Ishikawa (cell line): ENCODE measurements at regions not wholly inside any gene's neighbourhood (a gene's known extent, or its start where the extent isn't known, plus 50 kb on each side); places are given as distances from the start of the nearest gene placed in this dataset.

Source experiments
- CEBPB ChIP-seq: IDR thresholded peaks from 2 replicates; pipeline ENCODE4 v1.6.1; 2012
- CREB1 ChIP-seq: IDR thresholded peaks from 2 replicates; pipeline ENCODE4 v1.6.1; 2012; ENCODE audit warnings: low read depth
- EGR1 ChIP-seq: IDR thresholded peaks from 2 replicates; pipeline ENCODE4 v1.6.1; 2012
- EP300 ChIP-seq: IDR thresholded peaks from 2 replicates; pipeline ENCODE4 v1.6.1; 2012; ENCODE audit warnings: borderline replicate concordance
- FOXM1 ChIP-seq: IDR thresholded peaks from 2 replicates; pipeline ENCODE4 v1.6.1; 2012; ENCODE audit warnings: low read depth, borderline replicate concordance
- NFIC ChIP-seq: IDR thresholded peaks from 2 replicates; pipeline ENCODE4 v1.6.1; 2012
- RAD21 ChIP-seq: IDR thresholded peaks from 2 replicates; pipeline ENCODE4 v1.6.1; 2012; ENCODE audit warnings: low read depth
- TAF1 ChIP-seq: IDR thresholded peaks from 2 replicates; pipeline ENCODE4 v1.6.1; 2012; ENCODE audit warnings: low read depth, mild to moderate bottlenecking
- TCF12 ChIP-seq: IDR thresholded peaks from 2 replicates; pipeline ENCODE4 v1.6.1; 2012; ENCODE audit warnings: low read depth
- TEAD4 ChIP-seq: IDR thresholded peaks from 2 replicates; pipeline ENCODE4 v1.6.1; 2012
- YY1 ChIP-seq: IDR thresholded peaks from 2 replicates; pipeline ENCODE4 v1.6.1; 2012; ENCODE audit warnings: low read depth
- ZBTB7A ChIP-seq: IDR thresholded peaks from 2 replicates; pipeline ENCODE4 v1.6.1; 2012; ENCODE audit warnings: low read depth
- TF ChIP-seq, protein P1 (sequence below): IDR thresholded peaks from 2 replicates; pipeline ENCODE4 v1.6.1; 2012; ENCODE audit warnings: low read depth, mild to moderate bottlenecking
- TF ChIP-seq, protein P2 (sequence below): IDR thresholded peaks from 2 replicates; pipeline ENCODE4 v1.6.1; 2012
- TF ChIP-seq, protein P3 (sequence below): IDR thresholded peaks from 2 replicates; pipeline ENCODE4 v1.6.1; 2012

- TF ChIP-seq EP300, result no peak
- TF ChIP-seq CEBPB, result no peak
- TF ChIP-seq ZBTB7A, result no peak
- no peak for TF ChIP-seq EGR1
- TF ChIP-seq, protein P1, sequence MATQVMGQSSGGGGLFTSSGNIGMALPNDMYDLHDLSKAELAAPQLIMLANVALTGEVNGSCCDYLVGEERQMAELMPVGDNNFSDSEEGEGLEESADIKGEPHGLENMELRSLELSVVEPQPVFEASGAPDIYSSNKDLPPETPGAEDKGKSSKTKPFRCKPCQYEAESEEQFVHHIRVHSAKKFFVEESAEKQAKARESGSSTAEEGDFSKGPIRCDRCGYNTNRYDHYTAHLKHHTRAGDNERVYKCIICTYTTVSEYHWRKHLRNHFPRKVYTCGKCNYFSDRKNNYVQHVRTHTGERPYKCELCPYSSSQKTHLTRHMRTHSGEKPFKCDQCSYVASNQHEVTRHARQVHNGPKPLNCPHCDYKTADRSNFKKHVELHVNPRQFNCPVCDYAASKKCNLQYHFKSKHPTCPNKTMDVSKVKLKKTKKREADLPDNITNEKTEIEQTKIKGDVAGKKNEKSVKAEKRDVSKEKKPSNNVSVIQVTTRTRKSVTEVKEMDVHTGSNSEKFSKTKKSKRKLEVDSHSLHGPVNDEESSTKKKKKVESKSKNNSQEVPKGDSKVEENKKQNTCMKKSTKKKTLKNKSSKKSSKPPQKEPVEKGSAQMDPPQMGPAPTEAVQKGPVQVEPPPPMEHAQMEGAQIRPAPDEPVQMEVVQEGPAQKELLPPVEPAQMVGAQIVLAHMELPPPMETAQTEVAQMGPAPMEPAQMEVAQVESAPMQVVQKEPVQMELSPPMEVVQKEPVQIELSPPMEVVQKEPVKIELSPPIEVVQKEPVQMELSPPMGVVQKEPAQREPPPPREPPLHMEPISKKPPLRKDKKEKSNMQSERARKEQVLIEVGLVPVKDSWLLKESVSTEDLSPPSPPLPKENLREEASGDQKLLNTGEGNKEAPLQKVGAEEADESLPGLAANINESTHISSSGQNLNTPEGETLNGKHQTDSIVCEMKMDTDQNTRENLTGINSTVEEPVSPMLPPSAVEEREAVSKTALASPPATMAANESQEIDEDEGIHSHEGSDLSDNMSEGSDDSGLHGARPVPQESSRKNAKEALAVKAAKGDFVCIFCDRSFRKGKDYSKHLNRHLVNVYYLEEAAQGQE, result no peak
- TF ChIP-seq YY1, result no peak
- no peak for TF ChIP-seq TEAD4
- no peak for TF ChIP-seq TCF12
- no peak for TF ChIP-seq NFIC
- no peak for TF ChIP-seq TAF1
- TF ChIP-seq, protein P2, sequence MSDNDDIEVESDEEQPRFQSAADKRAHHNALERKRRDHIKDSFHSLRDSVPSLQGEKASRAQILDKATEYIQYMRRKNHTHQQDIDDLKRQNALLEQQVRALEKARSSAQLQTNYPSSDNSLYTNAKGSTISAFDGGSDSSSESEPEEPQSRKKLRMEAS, result no peak
- TF ChIP-seq CREB1, result no peak
- TF ChIP-seq, protein P3, sequence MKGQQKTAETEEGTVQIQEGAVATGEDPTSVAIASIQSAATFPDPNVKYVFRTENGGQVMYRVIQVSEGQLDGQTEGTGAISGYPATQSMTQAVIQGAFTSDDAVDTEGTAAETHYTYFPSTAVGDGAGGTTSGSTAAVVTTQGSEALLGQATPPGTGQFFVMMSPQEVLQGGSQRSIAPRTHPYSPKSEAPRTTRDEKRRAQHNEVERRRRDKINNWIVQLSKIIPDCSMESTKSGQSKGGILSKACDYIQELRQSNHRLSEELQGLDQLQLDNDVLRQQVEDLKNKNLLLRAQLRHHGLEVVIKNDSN, result no peak
Measured at GRCh38 chr18:22778996-22779395, 154.1 kb upstream of the RBBP8 start.

DNA sequence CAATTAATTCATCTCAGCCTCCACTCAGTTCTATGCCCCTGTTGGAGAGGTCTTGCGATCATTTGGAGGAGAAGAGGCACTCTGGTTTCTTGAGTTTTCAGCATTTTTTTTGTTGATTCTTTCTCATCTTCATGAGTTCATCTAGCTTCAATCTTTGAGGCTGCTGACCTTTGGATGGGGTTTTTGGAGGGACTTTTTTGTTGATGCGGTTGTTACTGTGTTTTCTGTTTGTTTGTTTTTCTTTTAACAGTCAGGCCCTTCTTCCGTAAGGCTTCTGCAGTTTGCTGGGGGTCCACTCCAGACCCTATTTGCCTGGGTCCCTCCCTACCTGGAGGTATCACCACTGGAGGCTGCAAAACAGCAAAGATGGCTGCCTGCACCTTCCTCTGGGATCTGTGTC is 149.9 kb upstream of the RBBP8 start:
- TF ChIP-seq YY1 (no peak), CEBPB (no peak), CREB1 (no peak), EGR1 (no peak), FOXM1 (no peak), ZBTB7A (no peak), NFIC (no peak), TEAD4 (no peak), EP300 (no peak), RAD21 (no peak), TCF12 (no peak)
- TF ChIP-seq, protein P3, result no peak
- TF ChIP-seq, protein P2, result no peak
- TF ChIP-seq, protein P1, result no peak

DNA sequence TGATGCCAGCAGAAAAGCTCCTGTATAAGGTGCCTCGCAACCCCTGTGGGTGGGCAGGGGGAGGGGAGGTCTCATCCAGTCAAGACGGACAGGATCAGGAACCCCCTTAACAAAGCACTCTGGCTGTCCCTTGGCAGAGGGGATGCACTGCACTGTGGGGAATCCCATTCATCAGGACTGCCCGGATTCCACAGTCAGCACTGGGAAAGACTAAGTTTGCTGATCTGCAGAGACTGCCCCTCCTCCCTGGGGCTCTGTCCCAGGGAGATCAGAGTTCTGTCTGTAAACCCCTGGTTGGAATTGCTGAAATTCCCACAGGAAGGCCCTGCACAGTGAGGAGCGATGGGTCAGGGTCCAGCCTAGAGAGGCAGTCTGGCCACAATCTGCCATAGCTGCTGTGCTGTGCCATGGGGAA is 149.5 kb upstream of the RBBP8 start:
- TF ChIP-seq, protein P2, result no peak
- TF ChIP-seq, protein P3, result no peak
- TF ChIP-seq TAF1 (no peak), RAD21 (no peak), ZBTB7A (no peak), YY1 (no peak), EGR1 (no peak)

DNA sequence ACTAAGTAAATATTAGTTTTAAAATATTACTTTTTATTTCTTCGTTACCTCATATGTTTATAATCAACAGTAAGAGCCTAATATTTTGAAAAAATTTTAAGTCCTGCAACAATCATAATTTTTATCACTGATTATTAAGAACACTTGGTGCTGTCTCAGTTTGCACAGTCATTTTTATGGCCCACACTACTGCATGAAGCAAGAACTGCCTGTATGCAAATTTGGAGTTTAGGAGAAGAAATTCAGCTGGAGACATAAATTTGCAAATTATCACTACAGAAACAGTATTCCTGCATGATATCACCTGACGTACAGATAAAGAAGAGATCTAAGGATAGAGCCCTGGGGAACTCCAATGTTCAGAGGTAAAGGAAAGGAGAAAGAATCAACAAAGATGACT is 144.1 kb upstream of the RBBP8 start:
- TF ChIP-seq CREB1 (no peak), YY1 (no peak)

DNA sequence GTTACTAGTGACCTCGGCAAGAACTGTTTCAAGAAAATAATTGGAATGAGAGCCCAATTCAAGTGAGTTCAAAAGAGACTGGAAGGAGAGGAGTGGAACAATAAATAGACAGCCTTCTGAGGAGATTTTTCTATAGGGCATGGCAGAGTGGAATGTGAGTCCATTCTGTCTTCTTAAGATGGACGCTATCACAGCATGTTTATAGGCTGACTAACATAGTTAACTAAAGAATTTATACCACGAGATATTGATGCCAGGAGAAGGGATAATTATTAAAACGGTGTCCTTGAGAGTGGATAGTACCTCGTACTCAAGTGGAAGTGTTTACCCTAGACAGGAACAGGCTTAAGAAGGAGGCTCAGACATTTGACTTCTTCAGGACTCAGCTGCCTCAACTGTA is 143.5 kb upstream of the RBBP8 start:
- TF ChIP-seq, protein P3, result no peak
- TF ChIP-seq RAD21 (no peak), TAF1 (no peak), FOXM1 (no peak), CREB1 (no peak), TCF12 (no peak), EP300 (no peak)
